ENCODE measurements at regions not wholly inside any gene's neighbourhood (a gene's known extent, or its start where the extent isn't known, plus 50 kb on each side); places are given as distances from the start of the nearest gene placed in this dataset.
"Not testable (repeated sequence)": the region's sequence is repeated elsewhere in the genome, so short reads cannot be mapped to it uniquely, and the experiment has no call there.

- H3K4me3 ChIP-seq (replicated peaks in 1 of 4; ENCODE audit: control extremely low read depth in 1 of 4, insufficient read depth in 1 of 4, low read depth in 3 of 4, low read length in 4 of 4); H2AFZ ChIP-seq (ENCODE audit: low read length); H3K9me3 ChIP-seq (ENCODE audit: control insufficient read depth, insufficient read depth, low read depth, low read length); H3K27me3 ChIP-seq (ENCODE audit: control insufficient read depth, insufficient read depth, low read length); H3K9ac ChIP-seq (ENCODE audit: insufficient read depth, low read length); DNase-seq (ENCODE audit: low read depth in 2 of 2); H3K4me2 ChIP-seq (ENCODE audit: extremely low read depth, insufficient read depth, low read length); H3K79me2 ChIP-seq (ENCODE audit: control insufficient read depth, insufficient read depth, low read length); H4K20me1 ChIP-seq (ENCODE audit: control insufficient read depth, extremely low read depth, insufficient read depth, low read length); H3K4me1 ChIP-seq (ENCODE audit: control insufficient read depth, extremely low read depth, insufficient read depth, low read length); H3K27ac ChIP-seq (ENCODE audit: insufficient read depth, low read length); H3K36me3 ChIP-seq (ENCODE audit: control insufficient read depth, insufficient read depth, low read length): not testable (repeated sequence)
Observed at GRCh38 chr14:106722813-106723687, 1196.7 kb downstream of the TMEM121 start.

- H3K36me3 ChIP-seq (ENCODE audit: control insufficient read depth, insufficient read depth, low read length); H3K9me3 ChIP-seq (ENCODE audit: control insufficient read depth, insufficient read depth, low read depth, low read length); H3K79me2 ChIP-seq (ENCODE audit: control insufficient read depth, insufficient read depth, low read length); H3K4me3 ChIP-seq (replicated peaks in 1 of 4; ENCODE audit: control extremely low read depth in 1 of 4, insufficient read depth in 1 of 4, low read depth in 3 of 4, low read length in 4 of 4); H3K4me1 ChIP-seq (ENCODE audit: control insufficient read depth, extremely low read depth, insufficient read depth, low read length); H4K20me1 ChIP-seq (ENCODE audit: control insufficient read depth, extremely low read depth, insufficient read depth, low read length); H3K27ac ChIP-seq (ENCODE audit: insufficient read depth, low read length); H3K4me2 ChIP-seq (ENCODE audit: extremely low read depth, insufficient read depth, low read length); H2AFZ ChIP-seq (ENCODE audit: low read length); DNase-seq (ENCODE audit: low read depth in 2 of 2); H3K9ac ChIP-seq (ENCODE audit: insufficient read depth, low read length); H3K27me3 ChIP-seq (ENCODE audit: control insufficient read depth, insufficient read depth, low read length): not testable (repeated sequence)
Observed at GRCh38 chr14:106727962-106728361, 1201.6 kb downstream of the TMEM121 start.

GRCh38 chr14:106728611-106729010, 1202.2 kb downstream of the TMEM121 start:
- Histone ChIP-seq H3K4me2 (ENCODE audit: extremely low read depth, insufficient read depth, low read length) (no peak overlapping the region), H4K20me1 (ENCODE audit: control insufficient read depth, extremely low read depth, insufficient read depth, low read length) (no peaks in the 10 kb centered on the region), H3K36me3 (ENCODE audit: control insufficient read depth, insufficient read depth, low read length) (no peaks in the 10 kb centered on the region), H2AFZ (ENCODE audit: low read length) (no peak overlapping the region), H3K9ac (ENCODE audit: insufficient read depth, low read length) (no peak overlapping the region), H3K4me3 (replicated peaks in 1 of 4; ENCODE audit: control extremely low read depth in 1 of 4, insufficient read depth in 1 of 4, low read depth in 3 of 4, low read length in 4 of 4) (no peak overlapping the region), H3K27me3 (ENCODE audit: control insufficient read depth, insufficient read depth, low read length) (no peaks in the 10 kb centered on the region), H3K79me2 (ENCODE audit: control insufficient read depth, insufficient read depth, low read length) (no peaks in the 10 kb centered on the region), H3K4me1 (ENCODE audit: control insufficient read depth, extremely low read depth, insufficient read depth, low read length) (no peaks in the 10 kb centered on the region), H3K27ac (ENCODE audit: insufficient read depth, low read length) (no peak overlapping the region), H3K9me3 (ENCODE audit: control insufficient read depth, insufficient read depth, low read depth, low read length) (no peaks in the 10 kb centered on the region)
- DNase-seq (ENCODE audit: low read depth in 2 of 2), result no peak
- TF ChIP-seq EZH2 (IDR thresholded peaks at IDR 0.05; ENCODE audit: low read length, missing control alignments), result no peak
- no peak for TF ChIP-seq CTCF (conservative IDR thresholded peaks at IDR 0.05 in 1 of 2, IDR thresholded peaks at IDR 0.05 in 1 of 2; ENCODE audit: low read depth in 1 of 2, low read length in 2 of 2)

- Histone ChIP-seq H3K9me3 (ENCODE audit: control insufficient read depth, insufficient read depth, low read depth, low read length) (no peaks in the 10 kb centered on the region), H3K4me3 (replicated peaks in 1 of 4; ENCODE audit: control extremely low read depth in 1 of 4, insufficient read depth in 1 of 4, low read depth in 3 of 4, low read length in 4 of 4) (no peak overlapping the region), H3K36me3 (ENCODE audit: control insufficient read depth, insufficient read depth, low read length) (no peaks in the 10 kb centered on the region), H3K79me2 (ENCODE audit: control insufficient read depth, insufficient read depth, low read length) (no peaks in the 10 kb centered on the region), H3K9ac (ENCODE audit: insufficient read depth, low read length) (no peak overlapping the region), H2AFZ (ENCODE audit: low read length) (no peak overlapping the region), H3K4me1 (ENCODE audit: control insufficient read depth, extremely low read depth, insufficient read depth, low read length) (no peaks in the 10 kb centered on the region), H4K20me1 (ENCODE audit: control insufficient read depth, extremely low read depth, insufficient read depth, low read length) (no peaks in the 10 kb centered on the region), H3K4me2 (ENCODE audit: extremely low read depth, insufficient read depth, low read length) (no peak overlapping the region), H3K27me3 (ENCODE audit: control insufficient read depth, insufficient read depth, low read length) (no peaks in the 10 kb centered on the region), H3K27ac (ENCODE audit: insufficient read depth, low read length) (no peak overlapping the region)
- DNase-seq (ENCODE audit: low read depth in 2 of 2), result no peak
- TF ChIP-seq CTCF (conservative IDR thresholded peaks at IDR 0.05 in 1 of 2, IDR thresholded peaks at IDR 0.05 in 1 of 2; ENCODE audit: low read depth in 1 of 2, low read length in 2 of 2), result no peak
- no peak for TF ChIP-seq EZH2 (IDR thresholded peaks at IDR 0.05; ENCODE audit: low read length, missing control alignments)
Observed at GRCh38 chr14:106729551-106729950, 1203.2 kb downstream of the TMEM121 start.
